GM21825 (cell line): ENCODE measurements at regions not wholly inside any gene's neighbourhood (a gene's known extent, or its start where the extent isn't known, plus 50 kb on each side); places are given as distances from the start of the nearest gene placed in this dataset.

ENCODE experiments used
- ATAC-seq: cut with Tn5 transposase; IDR thresholded peaks from one replicate; pipeline ENCODE4 v1.9.1; 2021; ENCODE audit warnings: mild to moderate bottlenecking, moderate library complexity; ENCODE audit not compliant: unreplicated experiment

- ATAC-seq = no peak
Measured at GRCh38 chr18:78698914-78699313, 280.7 kb upstream of the SALL3 start.

- ATAC-seq = no peak
Measured at GRCh38 chr18:78699499-78699898, 280.1 kb upstream of the SALL3 start.

GRCh38 chr18:78701771-78702396 is 277.7 kb upstream of the SALL3 start:
- ATAC-seq = no peak

- ATAC-seq = no peak
Measured at GRCh38 chr18:78703291-78703690, 276.3 kb upstream of the SALL3 start.

GRCh38 chr18:78704971-78705461 is 274.6 kb upstream of the SALL3 start:
- no peak for ATAC-seq

- ATAC-seq = no peak
Measured at GRCh38 chr18:78709261-78709809, 270.3 kb upstream of the SALL3 start.

GRCh38 chr18:78711316-78711715 is 268.3 kb upstream of the SALL3 start:
- no peak for ATAC-seq

- ATAC-seq = no peak
Measured at GRCh38 chr18:78711971-78712370, 267.6 kb upstream of the SALL3 start.

GRCh38 chr18:78713069-78713468 is 266.5 kb upstream of the SALL3 start:
- ATAC-seq = no peak

GRCh38 chr18:78713726-78714125 is 265.9 kb upstream of the SALL3 start:
- no peak for ATAC-seq

- ATAC-seq = no peak
Measured at GRCh38 chr18:78716022-78716421, 263.6 kb upstream of the SALL3 start.

GRCh38 chr18:78716581-78716980 is 263.0 kb upstream of the SALL3 start:
- no peak for ATAC-seq

GRCh38 chr18:78717051-78717765 is 262.4 kb upstream of the SALL3 start:
- no peak for ATAC-seq

GRCh38 chr18:78717766-78718150 is 261.9 kb upstream of the SALL3 start:
- no peak for ATAC-seq

GRCh38 chr18:78719821-78720220 is 259.8 kb upstream of the SALL3 start:
- no peak for ATAC-seq

GRCh38 chr18:78720456-78721237 is 259.0 kb upstream of the SALL3 start:
- ATAC-seq = no peak

GRCh38 chr18:78721238-78721875 is 258.3 kb upstream of the SALL3 start:
- ATAC-seq = no peak

GRCh38 chr18:78721981-78722380 is 257.6 kb upstream of the SALL3 start:
- ATAC-seq = no peak

- ATAC-seq = no peak
Measured at GRCh38 chr18:78722386-78722785, 257.2 kb upstream of the SALL3 start.

GRCh38 chr18:78722929-78723710 is 256.5 kb upstream of the SALL3 start:
- ATAC-seq = no peak
